HEK293 (cell line): ENCODE measurements at regions not wholly inside any gene's neighbourhood (a gene's known extent, or its start where the extent isn't known, plus 50 kb on each side); places are given as distances from the start of the nearest gene placed in this dataset.

Experiments used
- CTCF ChIA-PET: fragments of 350-600 bp; formaldehyde crosslinking; extraction: SDS; loops from one replicate; lab custom pipeline; 2021; ENCODE audit warnings: antibody characterized with exemption; lab: Yijun Ruan, JAX
- POLR2A ChIA-PET: fragments of 300-600 bp; formaldehyde crosslinking; extraction: SDS; loops from one replicate; lab custom pipeline; 2020; ENCODE audit warnings: antibody characterized with exemption, inconsistent platforms; lab: Yijun Ruan, JAX
- H3K27ac ChIP-seq: fragments of 200-500 bp; sonication (Bioruptor generic); 2 replicates; pipeline ENCODE4 v1.5.1; 2014; ENCODE audit warnings: low read depth, low read length, control low read depth, inconsistent platforms; ENCODE audit errors: extremely low read depth
- H3K36me3 ChIP-seq, 2 experiments: fragments of 200-500 bp in 1 of 2; sonication (Bioruptor generic) in 1 of 2; 1 replicate in 1 of 2; 2 replicates in 1 of 2; pipeline ENCODE4 v1.5.1; 2014 to 2017; ENCODE audit warnings: inconsistent platforms in 2 of 2, low read length in 2 of 2; ENCODE audit not compliant: control insufficient read depth in 2 of 2, insufficient read depth in 1 of 2
- H3K4me1 ChIP-seq: fragments of 200-500 bp; sonication (Bioruptor generic); 2 replicates; pipeline ENCODE4 v1.5.1; 2014; ENCODE audit warnings: mild to moderate bottlenecking, low read length, inconsistent platforms; ENCODE audit not compliant: control insufficient read depth, insufficient read depth
- H3K4me3 ChIP-seq: 2 replicates; pipeline ENCODE4 v1.5.1; 2011; ENCODE audit warnings: low read depth, mild to moderate bottlenecking, control low read depth, low read length, moderate library complexity
- H3K9me3 ChIP-seq: fragments of 200-500 bp; sonication (Bioruptor generic); 2 replicates; pipeline ENCODE4 v1.5.1; 2014; ENCODE audit warnings: low read depth, low read length, inconsistent platforms; ENCODE audit not compliant: control insufficient read depth, insufficient read depth
- BCL11A ChIP-seq: fragments of 450-650 bp; formaldehyde crosslinking; IDR thresholded peaks from 2 replicates; pipeline ENCODE4 v1.5.1; 2016; ENCODE audit warnings: low read depth, missing biosample characterization, missing genetic modification characterization
- EGR2 ChIP-seq: fragments of 450-650 bp; formaldehyde crosslinking; IDR thresholded peaks from 2 replicates; pipeline ENCODE4 v1.5.1; 2016; ENCODE audit warnings: low read depth, missing biosample characterization, missing genetic modification characterization
- GLI4 ChIP-seq: fragments of 450-650 bp; formaldehyde crosslinking; IDR thresholded peaks from 2 replicates; pipeline ENCODE4 v1.5.1; 2016; ENCODE audit warnings: missing biosample characterization, missing genetic modification characterization
- IKZF3 ChIP-seq: fragments of 450-650 bp; IDR thresholded peaks from 2 replicates; pipeline ENCODE4 v1.5.0; 2018; ENCODE audit warnings: missing biosample characterization, mild to moderate bottlenecking, missing genetic modification characterization, moderate library complexity
- PRDM1 ChIP-seq: fragments of 450-650 bp; formaldehyde crosslinking; IDR thresholded peaks from 2 replicates; pipeline ENCODE4; 2016; ENCODE audit warnings: missing biosample characterization, missing genetic modification characterization
- TRIM28 ChIP-seq: IDR thresholded peaks from 2 replicates; pipeline ENCODE4 v1.6.1; 2011; ENCODE audit warnings: low read length, control low read depth, borderline replicate concordance
- YY1 ChIP-seq: fragments of 450-650 bp; formaldehyde crosslinking; IDR thresholded peaks from 2 replicates; pipeline ENCODE4 v1.5.1; 2018; ENCODE audit warnings: missing biosample characterization, missing genetic modification characterization
- ZBTB6 ChIP-seq: fragments of 450-650 bp; formaldehyde crosslinking; IDR thresholded peaks from 2 replicates; pipeline ENCODE4 v1.5.1; 2017; ENCODE audit warnings: missing biosample characterization, missing genetic modification characterization
- ZFHX2 ChIP-seq: fragments of 450-650 bp; formaldehyde crosslinking; conservative IDR thresholded peaks from 2 replicates; pipeline ENCODE4 v1.5.1; 2016; ENCODE audit warnings: missing biosample characterization, missing genetic modification characterization
- ZIC2 ChIP-seq: fragments of 450-650 bp; formaldehyde crosslinking; IDR thresholded peaks from 2 replicates; pipeline ENCODE4 v1.5.1; 2016; ENCODE audit warnings: missing biosample characterization, missing genetic modification characterization
- ZNF112 ChIP-seq: fragments of 450-650 bp; formaldehyde crosslinking; IDR thresholded peaks from 2 replicates; pipeline ENCODE4 v1.5.0; 2017; ENCODE audit warnings: missing biosample characterization, missing genetic modification characterization
- ZNF155 ChIP-seq: fragments of 450-650 bp; formaldehyde crosslinking; IDR thresholded peaks from 2 replicates; pipeline ENCODE4 v1.5.1; 2016; ENCODE audit warnings: missing biosample characterization, missing genetic modification characterization
- ZNF157 ChIP-seq: fragments of 450-650 bp; formaldehyde crosslinking; IDR thresholded peaks from 2 replicates; pipeline ENCODE4 v1.5.1; 2016; ENCODE audit warnings: missing biosample characterization, missing genetic modification characterization
- ZNF350 ChIP-seq: fragments of 450-650 bp; formaldehyde crosslinking; IDR thresholded peaks from 2 replicates; pipeline ENCODE4 v1.5.0; 2017; ENCODE audit warnings: missing biosample characterization, mild to moderate bottlenecking, missing genetic modification characterization
- ZNF354C ChIP-seq: fragments of 450-650 bp; formaldehyde crosslinking; IDR thresholded peaks from 2 replicates; pipeline ENCODE4 v1.5.1; 2016; ENCODE audit warnings: missing biosample characterization, missing genetic modification characterization, low read depth, borderline replicate concordance
- ZNF37A ChIP-seq: fragments of 450-650 bp; IDR thresholded peaks from 2 replicates; pipeline ENCODE4 v1.5.1; 2018; ENCODE audit warnings: missing biosample characterization, missing genetic modification characterization
- ZNF398 ChIP-seq: fragments of 450-650 bp; formaldehyde crosslinking; IDR thresholded peaks from 2 replicates; pipeline ENCODE4 v1.5.1; 2017; ENCODE audit warnings: missing biosample characterization, missing genetic modification characterization
- ZNF48 ChIP-seq: fragments of 450-650 bp; formaldehyde crosslinking; IDR thresholded peaks from 2 replicates; pipeline ENCODE4 v1.5.1; 2016; ENCODE audit warnings: missing biosample characterization, missing genetic modification characterization
- ZNF514 ChIP-seq: fragments of 450-650 bp; formaldehyde crosslinking; IDR thresholded peaks from 2 replicates; pipeline ENCODE4 v1.5.1; 2016; ENCODE audit warnings: missing biosample characterization, missing genetic modification characterization
- ZNF571 ChIP-seq: fragments of 450-650 bp; formaldehyde crosslinking; IDR thresholded peaks from 2 replicates; pipeline ENCODE4 v1.5.0; 2017; ENCODE audit warnings: missing biosample characterization, missing genetic modification characterization
- ZNF707 ChIP-seq: fragments of 450-650 bp; formaldehyde crosslinking; IDR thresholded peaks from 2 replicates; pipeline ENCODE4 v1.5.1; 2016; ENCODE audit warnings: missing biosample characterization, missing genetic modification characterization
- ZNF791 ChIP-seq: fragments of 450-650 bp; formaldehyde crosslinking; IDR thresholded peaks from 2 replicates; pipeline ENCODE4 v1.5.1; 2016; ENCODE audit warnings: missing biosample characterization, missing genetic modification characterization
- ZSCAN16 ChIP-seq: fragments of 450-650 bp; formaldehyde crosslinking; IDR thresholded peaks from 2 replicates; pipeline ENCODE4 v1.5.1; 2016; ENCODE audit warnings: missing biosample characterization, missing genetic modification characterization
- TF ChIP-seq, protein P1 (sequence below): fragments of 450-650 bp; formaldehyde crosslinking; IDR thresholded peaks from 2 replicates; pipeline ENCODE4 v1.5.1; 2016; ENCODE audit warnings: missing biosample characterization, missing genetic modification characterization
- TF ChIP-seq, protein P2 (sequence below): fragments of 450-650 bp; formaldehyde crosslinking; IDR thresholded peaks from 2 replicates; pipeline ENCODE4 v1.5.1; 2017; ENCODE audit warnings: missing biosample characterization, missing genetic modification characterization

DNA sequence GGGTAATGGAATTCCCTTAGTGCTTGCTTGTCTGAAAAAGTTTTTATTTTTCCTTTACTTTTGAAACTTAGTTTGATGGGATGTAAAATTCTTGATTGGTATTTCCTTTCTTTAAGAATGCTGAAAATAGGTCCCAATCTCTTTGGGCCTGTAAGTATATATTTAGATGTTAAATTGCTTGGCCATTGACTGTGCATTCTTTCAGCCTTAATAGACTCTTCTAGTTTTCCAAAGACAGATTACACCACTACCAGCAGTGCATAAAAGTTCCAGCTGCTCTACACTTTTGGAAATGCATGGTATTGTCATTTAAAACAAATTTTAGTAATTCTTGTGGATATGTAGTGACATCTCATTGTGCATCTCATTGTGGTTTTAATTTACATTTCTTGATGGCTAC, 464.8 kb upstream of the USP24 start:
- TF ChIP-seq YY1 (tag by site-specific recombination), result no peak
- TF ChIP-seq ZNF155 (tag by site-specific recombination), result no peak
- TF ChIP-seq GLI4, result no peak
- no peak for TF ChIP-seq ZNF48 (tag by site-specific recombination)
- TF ChIP-seq ZNF398, result no peak
- TF ChIP-seq BCL11A, result no peak
- TF ChIP-seq TRIM28, result no peak
- no peak for TF ChIP-seq ZNF350
- TF ChIP-seq PRDM1 (tag by site-specific recombination), result no peak
- no peak for TF ChIP-seq ZNF791
- TF ChIP-seq ZNF571 (tag by site-specific recombination), result no peak
- TF ChIP-seq ZNF514 (tag by site-specific recombination), result no peak
- no peak for TF ChIP-seq EGR2 (tag by site-specific recombination)
- no peak for TF ChIP-seq ZNF157 (tag by site-specific recombination)
- no peak for TF ChIP-seq ZFHX2 (tag by site-specific recombination)
- Histone ChIP-seq H3K27ac (no peak overlapping the region), H3K36me3 (no peaks in the 10 kb centered on the region), H3K4me3 (no peak overlapping the region), H3K9me3 (no peaks in the 10 kb centered on the region), H3K4me1 (no peaks in the 10 kb centered on the region)
- ChIA-PET CTCF (no interaction called here), POLR2A (no interaction called here)

- no peak overlapping the region for H3K4me3 ChIP-seq
- POLR2A ChIA-PET, result no interaction called here
- no peaks in the 10 kb centered on the region; the same call in 1 of the 2 replicates for H3K4me1 ChIP-seq
- TF ChIP-seq, protein P1, sequence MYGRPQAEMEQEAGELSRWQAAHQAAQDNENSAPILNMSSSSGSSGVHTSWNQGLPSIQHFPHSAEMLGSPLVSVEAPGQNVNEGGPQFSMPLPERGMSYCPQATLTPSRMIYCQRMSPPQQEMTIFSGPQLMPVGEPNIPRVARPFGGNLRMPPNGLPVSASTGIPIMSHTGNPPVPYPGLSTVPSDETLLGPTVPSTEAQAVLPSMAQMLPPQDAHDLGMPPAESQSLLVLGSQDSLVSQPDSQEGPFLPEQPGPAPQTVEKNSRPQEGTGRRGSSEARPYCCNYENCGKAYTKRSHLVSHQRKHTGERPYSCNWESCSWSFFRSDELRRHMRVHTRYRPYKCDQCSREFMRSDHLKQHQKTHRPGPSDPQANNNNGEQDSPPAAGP (tag by site-specific recombination), result no peak
- TF ChIP-seq ZIC2 (tag by site-specific recombination) (no peak), ZNF37A (tag by site-specific recombination) (no peak), ZNF354C (tag by site-specific recombination) (no peak), ZSCAN16 (tag by site-specific recombination) (no peak), ZNF707 (tag by site-specific recombination) (no peak), IKZF3 (tag by site-specific recombination) (no peak), ZNF112 (tag by site-specific recombination) (no peak), ZBTB6 (tag by site-specific recombination) (no peak)
- TF ChIP-seq, protein P2, sequence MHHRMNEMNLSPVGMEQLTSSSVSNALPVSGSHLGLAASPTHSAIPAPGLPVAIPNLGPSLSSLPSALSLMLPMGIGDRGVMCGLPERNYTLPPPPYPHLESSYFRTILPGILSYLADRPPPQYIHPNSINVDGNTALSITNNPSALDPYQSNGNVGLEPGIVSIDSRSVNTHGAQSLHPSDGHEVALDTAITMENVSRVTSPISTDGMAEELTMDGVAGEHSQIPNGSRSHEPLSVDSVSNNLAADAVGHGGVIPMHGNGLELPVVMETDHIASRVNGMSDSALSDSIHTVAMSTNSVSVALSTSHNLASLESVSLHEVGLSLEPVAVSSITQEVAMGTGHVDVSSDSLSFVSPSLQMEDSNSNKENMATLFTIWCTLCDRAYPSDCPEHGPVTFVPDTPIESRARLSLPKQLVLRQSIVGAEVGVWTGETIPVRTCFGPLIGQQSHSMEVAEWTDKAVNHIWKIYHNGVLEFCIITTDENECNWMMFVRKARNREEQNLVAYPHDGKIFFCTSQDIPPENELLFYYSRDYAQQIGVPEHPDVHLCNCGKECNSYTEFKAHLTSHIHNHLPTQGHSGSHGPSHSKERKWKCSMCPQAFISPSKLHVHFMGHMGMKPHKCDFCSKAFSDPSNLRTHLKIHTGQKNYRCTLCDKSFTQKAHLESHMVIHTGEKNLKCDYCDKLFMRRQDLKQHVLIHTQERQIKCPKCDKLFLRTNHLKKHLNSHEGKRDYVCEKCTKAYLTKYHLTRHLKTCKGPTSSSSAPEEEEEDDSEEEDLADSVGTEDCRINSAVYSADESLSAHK (tag by site-specific recombination), result no peak
- TF ChIP-seq, all 188 proteins: peak for 0
- H3K9me3 ChIP-seq, result no peaks in the 10 kb centered on the region
- H3K36me3 ChIP-seq, result no peaks in the 10 kb centered on the region
- H3K27ac ChIP-seq, result no peak overlapping the region
- CTCF ChIA-PET, result no interaction called here
Measured at GRCh38 chr1:55673416-55673815, 458.3 kb upstream of the USP24 start.
